PC-3 (cell line): ENCODE measurements at regions not wholly inside any gene's neighbourhood (a gene's known extent, or its start where the extent isn't known, plus 50 kb on each side); places are given as distances from the start of the nearest gene placed in this dataset.

Experiments used
- ATAC-seq: fragments of 200-7000 bp; cut with Tn5 transposase; 2 replicates; pipeline ENCODE4 v1.9.1; 2020; ENCODE audit warnings: mild to moderate bottlenecking, moderate library complexity
- BruUV-seq: library from RNA; stranded (reverse); fragments of 400-500 nt; replicated peaks from 2 replicates; lab custom pipeline; 2021; lab: Mats Ljungman, UMichigan
- CTCF ChIA-PET: fragments of 300-600 bp; sonication (Branson Sonifier 250); formaldehyde crosslinking; loops from one replicate; lab custom pipeline; 2022; ENCODE audit warnings: antibody characterized with exemption; lab: Charles Lee
- POLR2A ChIA-PET: fragments of 300-600 bp; sonication (Branson Sonifier 250); formaldehyde crosslinking; loops from one replicate; lab custom pipeline; 2022; ENCODE audit warnings: antibody characterized with exemption; ENCODE audit not compliant: unreplicated experiment; lab: Charles Lee
- DNase-seq: peaks from one replicate; pipeline ENCODE4 v3.0.0-alpha.2; 2015
- H2AFZ ChIP-seq: fragments of 300-600 bp; sonication (generic); 2 replicates; pipeline ENCODE4 v1.6.0; 2016; ENCODE audit warnings: antibody characterized with exemption, low read length
- H3F3A ChIP-seq: fragments of 300-600 bp; sonication (generic); one replicate; pipeline ENCODE4 v1.6.0; 2017; ENCODE audit warnings: antibody characterized with exemption, low read length, control low read depth, mild to moderate bottlenecking; ENCODE audit not compliant: unreplicated experiment
- H3K27ac ChIP-seq: fragments of 300-600 bp; sonication (generic); 2 replicates; pipeline ENCODE4 v1.5.1; 2016; ENCODE audit warnings: mild to moderate bottlenecking, low read length
- H3K27me3 ChIP-seq: fragments of 300-600 bp; sonication (generic); 2 replicates; pipeline ENCODE4 v1.6.1; 2016; ENCODE audit warnings: low read length, mixed read lengths
- H3K36me3 ChIP-seq: fragments of 300-600 bp; sonication (generic); 2 replicates; pipeline ENCODE4 v1.6.1; 2016; ENCODE audit warnings: low read depth, mixed run types, low read length, mixed read lengths
- H3K4me1 ChIP-seq: fragments of 300-600 bp; sonication (generic); 2 replicates; pipeline ENCODE4 v1.5.1; 2016; ENCODE audit warnings: low read length; ENCODE audit not compliant: insufficient read depth
- H3K4me2 ChIP-seq: fragments of 300-600 bp; sonication (generic); 2 replicates; pipeline ENCODE4 v1.6.0; 2016; ENCODE audit warnings: low read length
- H3K4me3 ChIP-seq: fragments of 300-600 bp; sonication (generic); 2 replicates; pipeline ENCODE4 v1.5.1; 2016; ENCODE audit warnings: mild to moderate bottlenecking, low read length, mixed read lengths
- H3K79me2 ChIP-seq: fragments of 300-600 bp; sonication (generic); 2 replicates; pipeline ENCODE4 v1.6.1; 2017; ENCODE audit warnings: low read length, mixed read lengths
- H3K9ac ChIP-seq: fragments of 300-600 bp; sonication (generic); 2 replicates; pipeline ENCODE4 v1.6.0; 2016; ENCODE audit warnings: mild to moderate bottlenecking, low read length
- H3K9me2 ChIP-seq: fragments of 300-600 bp; sonication (generic); replicated peaks from 2 replicates; pipeline ENCODE4 v1.6.1; 2016; ENCODE audit warnings: mixed run types, low read length, mixed read lengths
- H3K9me3 ChIP-seq: fragments of 300-600 bp; sonication (generic); 2 replicates; pipeline ENCODE4 v1.6.1; 2016; ENCODE audit warnings: low read length, mixed read lengths
- H4K20me1 ChIP-seq: fragments of 300-600 bp; sonication (generic); 2 replicates; pipeline ENCODE4 v1.6.1; 2016; ENCODE audit warnings: low read length, mixed read lengths
- EZH2 ChIP-seq: fragments of 300-600 bp; sonication (generic); IDR thresholded peaks from one replicate; pipeline ENCODE4 v1.6.1; 2017; ENCODE audit warnings: antibody characterized with exemption, mild to moderate bottlenecking, low read length; ENCODE audit not compliant: unreplicated experiment
- EZH2phosphoT487 ChIP-seq: fragments of 300-600 bp; sonication (generic); IDR thresholded peaks from 2 replicates; pipeline ENCODE4 v1.6.1; 2018; ENCODE audit warnings: mild to moderate bottlenecking, antibody characterized with exemption, low read length, borderline replicate concordance
- intact Hi-C: fragments of 100-400 bp; cut with micrococcal nuclease; formaldehyde crosslinking; loops from 2 replicates; pipeline ENCODE4 v1.9.0; 2023
- TF ChIP-seq, protein P1 (sequence below): fragments of 300-600 bp; sonication (generic); conservative IDR thresholded peaks from 2 replicates; pipeline ENCODE4 v1.5.1; 2017; ENCODE audit warnings: antibody characterized with exemption, low read depth, mild to moderate bottlenecking, low read length

DNA sequence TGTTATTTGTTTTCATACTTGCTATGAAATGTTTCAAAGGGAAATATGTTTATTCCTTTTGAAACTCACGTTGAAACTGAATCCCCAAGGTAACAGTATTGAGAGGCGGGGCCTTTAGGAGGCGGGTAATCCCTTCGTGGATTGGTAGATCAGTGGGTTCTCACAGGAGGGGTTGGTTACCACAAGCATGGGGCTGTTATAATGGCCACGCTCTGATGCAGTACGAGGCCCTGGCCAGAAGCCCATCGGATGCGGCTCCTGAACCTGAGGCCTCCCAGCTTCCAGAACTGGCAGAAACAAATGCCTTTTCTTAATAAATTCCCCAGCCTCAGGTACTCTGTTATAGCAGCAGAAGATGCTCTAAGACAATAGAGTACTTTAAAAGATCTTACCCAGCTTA is 135.7 kb downstream of the ASB1 start:
- Histone ChIP-seq H3K27me3 (no peaks in the 10 kb centered on the region), H3K27ac (no peak overlapping the region), H3K4me1 (peaks cover 22% of the 10 kb centered on the region), H3F3A (no peaks in the 10 kb centered on the region), H3K4me3 (no peak overlapping the region), H3K9ac (no peak overlapping the region), H2AFZ (no peak overlapping the region), H3K79me2 (no peaks in the 10 kb centered on the region), H4K20me1 (no peaks in the 10 kb centered on the region), H3K9me2 (no peaks in the 10 kb centered on the region), H3K36me3 (no peaks in the 10 kb centered on the region), H3K9me3 (no peaks in the 10 kb centered on the region), H3K4me2 (no peak overlapping the region)
- BruUV-seq: no TSS peak
- TF ChIP-seq, protein P1, sequence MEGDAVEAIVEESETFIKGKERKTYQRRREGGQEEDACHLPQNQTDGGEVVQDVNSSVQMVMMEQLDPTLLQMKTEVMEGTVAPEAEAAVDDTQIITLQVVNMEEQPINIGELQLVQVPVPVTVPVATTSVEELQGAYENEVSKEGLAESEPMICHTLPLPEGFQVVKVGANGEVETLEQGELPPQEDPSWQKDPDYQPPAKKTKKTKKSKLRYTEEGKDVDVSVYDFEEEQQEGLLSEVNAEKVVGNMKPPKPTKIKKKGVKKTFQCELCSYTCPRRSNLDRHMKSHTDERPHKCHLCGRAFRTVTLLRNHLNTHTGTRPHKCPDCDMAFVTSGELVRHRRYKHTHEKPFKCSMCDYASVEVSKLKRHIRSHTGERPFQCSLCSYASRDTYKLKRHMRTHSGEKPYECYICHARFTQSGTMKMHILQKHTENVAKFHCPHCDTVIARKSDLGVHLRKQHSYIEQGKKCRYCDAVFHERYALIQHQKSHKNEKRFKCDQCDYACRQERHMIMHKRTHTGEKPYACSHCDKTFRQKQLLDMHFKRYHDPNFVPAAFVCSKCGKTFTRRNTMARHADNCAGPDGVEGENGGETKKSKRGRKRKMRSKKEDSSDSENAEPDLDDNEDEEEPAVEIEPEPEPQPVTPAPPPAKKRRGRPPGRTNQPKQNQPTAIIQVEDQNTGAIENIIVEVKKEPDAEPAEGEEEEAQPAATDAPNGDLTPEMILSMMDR: no peak
- TF ChIP-seq EZH2 (no peak), EZH2phosphoT487 (no peak)
- DNase-seq: no peak
- ChIA-PET POLR2A (no interaction called here), CTCF (no interaction called here)
- intact Hi-C loops: no loop called here
- no peak for ATAC-seq

DNA sequence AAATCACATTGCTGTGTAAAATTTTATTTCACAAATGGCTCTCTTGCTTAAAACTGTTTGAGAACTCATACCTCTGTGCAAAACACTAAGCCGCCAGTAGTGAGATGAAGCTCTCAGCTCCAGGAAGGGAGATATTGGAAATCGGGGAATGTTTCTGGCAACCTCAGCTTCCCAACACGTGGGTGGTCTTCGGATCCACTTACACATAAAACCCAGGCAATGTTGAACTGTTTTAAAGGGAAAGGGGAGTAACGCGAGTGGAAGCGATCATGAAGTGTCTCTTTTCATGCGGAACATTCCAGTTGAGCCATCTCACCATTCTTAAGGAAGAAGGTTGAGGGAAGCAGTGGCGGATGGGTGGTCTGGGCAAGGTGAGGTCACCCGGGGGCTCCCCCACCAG is 136.8 kb downstream of the ASB1 start:
- H3K9me2 ChIP-seq: no peaks in the 10 kb centered on the region
- ATAC-seq (no peak), DNase-seq (no peak)
- no peaks in the 10 kb centered on the region for H3K79me2 ChIP-seq
- TF ChIP-seq, protein P1: no peak
- TF ChIP-seq EZH2phosphoT487 (no peak), EZH2 (no peak)
- no peaks in the 10 kb centered on the region for H3F3A ChIP-seq
- no peak overlapping the region for H3K4me3 ChIP-seq
- H3K36me3 ChIP-seq: no peaks in the 10 kb centered on the region
- no peak overlapping the region for H3K4me2 ChIP-seq
- CTCF ChIA-PET: no interaction called here
- H3K9me3 ChIP-seq: no peaks in the 10 kb centered on the region
- H2AFZ ChIP-seq: no peak overlapping the region
- H3K4me1 ChIP-seq: peaks cover 22% of the 10 kb centered on the region
- no peaks in the 10 kb centered on the region for H4K20me1 ChIP-seq
- H3K27me3 ChIP-seq: no peaks in the 10 kb centered on the region
- no TSS peak for BruUV-seq
- intact Hi-C loops: no loop called here
- H3K27ac ChIP-seq: no peak overlapping the region
- no peak overlapping the region for H3K9ac ChIP-seq
- POLR2A ChIA-PET: no interaction called here

DNA sequence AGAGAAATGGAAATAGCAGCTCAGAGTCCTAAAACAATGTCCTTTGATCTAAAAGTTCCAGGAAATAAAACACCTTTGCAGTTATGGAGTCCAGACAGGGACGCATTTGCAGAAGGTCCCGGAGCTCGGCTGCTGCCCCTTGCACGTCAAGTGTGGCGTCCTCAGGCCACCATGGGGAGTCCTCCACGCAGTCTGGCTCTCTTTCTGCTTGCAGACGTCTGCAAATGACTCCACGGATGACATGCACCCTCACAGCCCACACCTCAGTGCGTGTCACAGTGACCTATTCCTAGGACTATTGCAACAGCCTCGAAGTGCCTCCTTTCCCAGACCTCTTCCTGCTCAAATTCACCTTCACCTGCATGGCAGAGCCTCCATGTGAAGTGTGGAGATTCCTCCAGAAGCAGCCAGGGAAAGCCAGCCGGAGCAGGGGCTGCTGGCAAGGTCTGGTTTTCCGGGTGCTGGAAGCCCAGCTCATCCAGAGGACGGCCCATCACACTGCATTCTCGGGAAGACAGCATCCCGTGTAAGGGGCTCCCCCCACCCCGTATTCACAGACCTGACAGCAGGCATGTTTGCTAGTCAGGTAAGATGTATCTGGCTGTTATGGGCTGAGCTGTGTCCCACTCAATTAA is 137.7 kb downstream of the ASB1 start:
- ATAC-seq: no peak
- BruUV-seq: no TSS peak

More for the DNA sequence above, 137.7 kb downstream of the ASB1 start:
- Histone ChIP-seq H3K4me3 (no peak overlapping the region), H3K9me2 (no peaks in the 10 kb centered on the region), H3K9ac (no peak overlapping the region), H3K36me3 (no peaks in the 10 kb centered on the region), H3K27me3 (no peaks in the 10 kb centered on the region), H3K27ac (no peak overlapping the region), H3K9me3 (no peaks in the 10 kb centered on the region), H3K4me2 (no peak overlapping the region), H3K79me2 (no peaks in the 10 kb centered on the region), H3K4me1 (peaks cover 22% of the 10 kb centered on the region), H4K20me1 (no peaks in the 10 kb centered on the region), H2AFZ (no peak overlapping the region), H3F3A (no peaks in the 10 kb centered on the region)
- CTCF ChIA-PET: no interaction called here
- POLR2A ChIA-PET: no interaction called here
- DNase-seq: no peak
- TF ChIP-seq EZH2phosphoT487: no peak
- TF ChIP-seq, protein P1: no peak
- TF ChIP-seq EZH2: no peak
- intact Hi-C loops: no loop called here
